Astrocyte (in vitro differentiated cells and primary cell): ENCODE measurements at regions not wholly inside any gene's neighbourhood (a gene's known extent, or its start where the extent isn't known, plus 50 kb on each side); places are given as distances from the start of the nearest gene placed in this dataset.

ENCODE experiments used
- DNase-seq: peaks from one replicate; pipeline ENCODE4 v3.0.0-alpha.2; 2010; ENCODE audit warnings: low read depth
- FAIRE-seq: peaks from 2 replicates; lab custom pipeline; 2011; peaks lifted over from hg19 to GRCh38; lab: Jason Lieb, UNC
- H2AFZ ChIP-seq: 2 replicates; pipeline ENCODE4 v1.6.0; 2012; ENCODE audit warnings: low read depth, low read length, inconsistent platforms
- H3K27ac ChIP-seq: 2 replicates; pipeline ENCODE4 v1.5.1; 2011; ENCODE audit warnings: low read depth, low read length, inconsistent platforms
- H3K27me3 ChIP-seq: 2 replicates; pipeline ENCODE4 v1.6.0; 2011; ENCODE audit warnings: low read length, inconsistent platforms; ENCODE audit not compliant: insufficient read depth
- H3K36me3 ChIP-seq: 2 replicates; pipeline ENCODE4 v1.5.1; 2011; ENCODE audit warnings: low read length, inconsistent platforms; ENCODE audit not compliant: insufficient read depth
- H3K4me1 ChIP-seq: 2 replicates; pipeline ENCODE4 v1.5.1; 2011; ENCODE audit warnings: low read length, inconsistent platforms; ENCODE audit not compliant: insufficient read depth
- H3K4me2 ChIP-seq: 2 replicates; pipeline ENCODE4 v1.6.0; 2012; ENCODE audit warnings: low read length, inconsistent platforms
- H3K4me3 ChIP-seq: 2 replicates; pipeline ENCODE4 v1.5.1; 2011; ENCODE audit warnings: low read depth, mild to moderate bottlenecking, low read length, inconsistent platforms; ENCODE audit not compliant: insufficient read depth
- H3K79me2 ChIP-seq: 2 replicates; pipeline ENCODE4 v1.6.0; 2012; ENCODE audit warnings: mild to moderate bottlenecking, low read length, inconsistent platforms; ENCODE audit not compliant: insufficient read depth
- H3K9ac ChIP-seq: 2 replicates; pipeline ENCODE4 v1.6.0; 2012; ENCODE audit warnings: mild to moderate bottlenecking, low read length, inconsistent platforms
- H3K9me3 ChIP-seq: 2 replicates; pipeline ENCODE4 v1.5.1; 2012; ENCODE audit warnings: low read depth, mild to moderate bottlenecking, low read length, inconsistent platforms; ENCODE audit not compliant: insufficient read depth
- H4K20me1 ChIP-seq: 2 replicates; pipeline ENCODE4 v1.6.0; 2012; ENCODE audit warnings: low read length, inconsistent platforms; ENCODE audit not compliant: insufficient read depth
- H3K27ac Mint-ChIP-seq: one replicate; pipeline ENCODE4 v1.8.0; 2021; ENCODE audit warnings: mild to moderate bottlenecking, mixed read lengths; ENCODE audit not compliant: unreplicated experiment
- H3K27me3 Mint-ChIP-seq: one replicate; pipeline ENCODE4 v1.8.0; 2021; ENCODE audit warnings: low read depth, mixed read lengths; ENCODE audit not compliant: unreplicated experiment
- H3K36me3 Mint-ChIP-seq: one replicate; pipeline ENCODE4 v1.8.0; 2021; ENCODE audit warnings: low read depth, mixed read lengths; ENCODE audit not compliant: unreplicated experiment
- H3K4me1 Mint-ChIP-seq: one replicate; pipeline ENCODE4 v1.8.0; 2021; ENCODE audit warnings: low read depth, mixed read lengths; ENCODE audit not compliant: unreplicated experiment
- H3K4me3 Mint-ChIP-seq: one replicate; pipeline ENCODE4 v1.8.0; 2021; ENCODE audit warnings: mild to moderate bottlenecking, moderate library complexity, mixed read lengths; ENCODE audit not compliant: unreplicated experiment
- H3K9me3 Mint-ChIP-seq: one replicate; pipeline ENCODE4 v1.8.0; 2021; ENCODE audit warnings: mild to moderate bottlenecking, mixed read lengths; ENCODE audit not compliant: unreplicated experiment
- CTCF ChIP-seq: IDR thresholded peaks from 2 replicates; pipeline ENCODE4 v1.5.1; 2011; ENCODE audit warnings: low read depth, mild to moderate bottlenecking, inconsistent platforms, low read length, moderate library complexity; ENCODE audit not compliant: insufficient read depth
- EZH2 ChIP-seq: IDR thresholded peaks from 2 replicates; pipeline ENCODE4 v1.6.1; 2012; ENCODE audit warnings: mild to moderate bottlenecking, low read length, inconsistent platforms; ENCODE audit not compliant: insufficient read depth

GRCh38 chr9:116057371-116057770 lies 96.2 kb upstream of the PAPPA start:
- peaks cover 2% of the 10 kb centered on the region for H3K4me1 Mint-ChIP-seq
- no peaks in the 10 kb centered on the region for H3K36me3 Mint-ChIP-seq
- FAIRE-seq (no peak), DNase-seq (no peak)
- Histone ChIP-seq H3K79me2 (no peaks in the 10 kb centered on the region), H3K9ac (no peak overlapping the region), H3K4me2 (no peak overlapping the region), H2AFZ (no peak overlapping the region), H3K9me3 (no peaks in the 10 kb centered on the region), H3K27ac (no peak overlapping the region), H3K4me1 (no peaks in the 10 kb centered on the region), H3K27me3 (peaks cover 3% of the 10 kb centered on the region), H3K36me3 (no peaks in the 10 kb centered on the region), H3K4me3 (no peak overlapping the region), H4K20me1 (no peaks in the 10 kb centered on the region)
- no peaks in the 10 kb centered on the region for H3K9me3 Mint-ChIP-seq
- H3K27me3 Mint-ChIP-seq, result peaks cover under 1% of the 10 kb centered on the region
- no peak for TF ChIP-seq CTCF
- no peak for TF ChIP-seq EZH2
- H3K4me3 Mint-ChIP-seq, result no peak overlapping the region
- H3K27ac Mint-ChIP-seq, result no peak overlapping the region

- H3K27me3 Mint-ChIP-seq, result no peaks in the 10 kb centered on the region
- H3K9me3 Mint-ChIP-seq, result no peaks in the 10 kb centered on the region
- Histone ChIP-seq H3K36me3 (no peaks in the 10 kb centered on the region), H3K9me3 (no peaks in the 10 kb centered on the region), H4K20me1 (no peaks in the 10 kb centered on the region), H3K9ac (no peak overlapping the region), H3K27ac (no peak overlapping the region), H3K27me3 (no peaks in the 10 kb centered on the region), H2AFZ (no peak overlapping the region), H3K79me2 (no peaks in the 10 kb centered on the region), H3K4me3 (no peak overlapping the region), H3K4me1 (no peaks in the 10 kb centered on the region), H3K4me2 (no peak overlapping the region)
- no peak for DNase-seq
- H3K27ac Mint-ChIP-seq, result no peak overlapping the region
- no peaks in the 10 kb centered on the region for H3K36me3 Mint-ChIP-seq
- FAIRE-seq, result no peak
- H3K4me1 Mint-ChIP-seq, result peaks cover 2% of the 10 kb centered on the region
- no peak overlapping the region for H3K4me3 Mint-ChIP-seq
- TF ChIP-seq EZH2 (no peak), CTCF (no peak)
These were observed 95.2 kb upstream of the PAPPA start for GRCh38 chr9:116058421-116058820.

GRCh38 chr9:116059466-116059865 lies 94.1 kb upstream of the PAPPA start:
- no peaks in the 10 kb centered on the region for H4K20me1 ChIP-seq
- no peak overlapping the region for H3K27ac ChIP-seq
- Mint-ChIP-seq H3K9me3 (no peaks in the 10 kb centered on the region), H3K4me1 (peaks cover 2% of the 10 kb centered on the region), H3K27ac (no peak overlapping the region), H3K36me3 (no peaks in the 10 kb centered on the region), H3K4me3 (no peak overlapping the region), H3K27me3 (no peaks in the 10 kb centered on the region)
- TF ChIP-seq CTCF, result no peak
- no peak for TF ChIP-seq EZH2
- no peak for DNase-seq
- H3K9me3 ChIP-seq, result no peaks in the 10 kb centered on the region
- no peaks in the 10 kb centered on the region for H3K27me3 ChIP-seq
- no peak overlapping the region for H3K4me3 ChIP-seq
- H3K36me3 ChIP-seq, result no peaks in the 10 kb centered on the region
- H3K9ac ChIP-seq, result no peak overlapping the region
- no peak for FAIRE-seq
- H2AFZ ChIP-seq, result no peak overlapping the region
- H3K4me1 ChIP-seq, result no peaks in the 10 kb centered on the region
- no peak overlapping the region for H3K4me2 ChIP-seq
- H3K79me2 ChIP-seq, result no peaks in the 10 kb centered on the region
